ENCODE measurements at regions not wholly inside any gene's neighbourhood (a gene's known extent, or its start where the extent isn't known, plus 50 kb on each side); places are given as distances from the start of the nearest gene placed in this dataset.
"Not testable (repeated sequence)": the region's sequence is repeated elsewhere in the genome, so short reads cannot be mapped to it uniquely, and the experiment has no call there.

- peak; percentile 41 for TF ChIP-seq CTCF (IDR thresholded peaks at IDR 0.05; ENCODE audit: extremely low read depth, insufficient read depth, missing control alignments)
- in situ Hi-C loops (cut with MboI; ENCODE audit: low pct_unique_long_range_greater_than_20kb, low sequenced_read_pairs, unreplicated experiment): loop anchor here (25.0 kb wide), 1 partner anchor 659 kb away; the partner anchor contains the start of gene CENPVL3
- no peak for DNase-seq (ENCODE audit: low spot score)
Observed at GRCh38 chrX:52271206-52271605, 86.5 kb downstream of the MAGED4 start.

- in situ Hi-C loops (cut with MboI; ENCODE audit: low pct_unique_long_range_greater_than_20kb, low sequenced_read_pairs, unreplicated experiment): no loop called here
- TF ChIP-seq CTCF (IDR thresholded peaks at IDR 0.05; ENCODE audit: extremely low read depth, insufficient read depth, missing control alignments): no peak
- no peak for DNase-seq (ENCODE audit: low spot score)
Observed at GRCh38 chrX:52277666-52278065, 91.2 kb upstream of the XAGE2 start.

GRCh38 chrX:52280812-52281211 lies 88.0 kb upstream of the XAGE2 start:
- in situ Hi-C loops (cut with MboI; ENCODE audit: low pct_unique_long_range_greater_than_20kb, low sequenced_read_pairs, unreplicated experiment): no loop called here
- no peak for DNase-seq (ENCODE audit: low spot score)
- no peak for TF ChIP-seq CTCF (IDR thresholded peaks at IDR 0.05; ENCODE audit: extremely low read depth, insufficient read depth, missing control alignments)

GRCh38 chrX:52284865-52285264 lies 84.0 kb upstream of the XAGE2 start:
- in situ Hi-C loops (cut with MboI; ENCODE audit: low pct_unique_long_range_greater_than_20kb, low sequenced_read_pairs, unreplicated experiment): no loop called here

GRCh38 chrX:52298968-52299367 lies 69.9 kb upstream of the XAGE2 start:
- DNase-seq (ENCODE audit: low spot score); in situ Hi-C loops (cut with MboI; ENCODE audit: low pct_unique_long_range_greater_than_20kb, low sequenced_read_pairs, unreplicated experiment): not testable (repeated sequence)

More at GRCh38 chrX:52284865-52285264, 84.0 kb upstream of the XAGE2 start:
- no peak for DNase-seq (ENCODE audit: low spot score)
- TF ChIP-seq CTCF (IDR thresholded peaks at IDR 0.05; ENCODE audit: extremely low read depth, insufficient read depth, missing control alignments): no peak

GRCh38 chrX:52308532-52308931 lies 60.3 kb upstream of the XAGE2 start:
- DNase-seq (ENCODE audit: low spot score): not testable (repeated sequence)
- in situ Hi-C loops (cut with MboI; ENCODE audit: low pct_unique_long_range_greater_than_20kb, low sequenced_read_pairs, unreplicated experiment): loop anchor here (25.0 kb wide), 1 partner anchor 104 kb away; no protein-coding TSS in a partner anchor
